Stimulated activated CD4-positive, alpha-beta T cell treated with anti-CD3 and anti-CD28 coated beads, Interleukin-15, amount 100 ng/mL, for 24 hours (primary cell): ENCODE measurements at regions not wholly inside any gene's neighbourhood (a gene's known extent, or its start where the extent isn't known, plus 50 kb on each side); places are given as distances from the start of the nearest gene placed in this dataset.
"Not testable (repeated sequence)": the region's sequence is repeated elsewhere in the genome, so short reads cannot be mapped to it uniquely, and the experiment has no call there.

ENCODE experiments used
- DNase-seq: peaks from one replicate; pipeline ENCODE4 v3.0.0-alpha.2; 2020

DNA sequence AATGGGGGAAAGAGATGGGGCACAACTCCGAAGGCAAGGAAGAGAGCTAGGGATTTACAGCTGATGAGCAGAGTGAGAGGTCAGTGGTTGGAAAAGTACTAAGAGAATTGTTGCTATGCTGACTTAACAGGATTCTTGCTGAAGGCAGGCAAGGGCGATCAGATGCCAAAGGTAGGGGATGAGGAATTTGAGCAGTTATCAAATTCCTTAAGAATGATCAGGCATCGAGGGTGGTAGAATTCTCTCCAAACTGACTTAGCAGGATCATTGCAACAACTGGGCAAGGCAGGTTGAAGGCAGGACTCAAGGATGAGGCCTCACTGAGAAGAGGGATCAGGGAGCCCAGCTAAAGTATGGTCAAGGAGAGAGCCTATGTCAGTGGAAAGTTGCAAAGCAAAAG is 171.0 kb downstream of the HSD17B3 start:
- DNase-seq = no peak

DNA sequence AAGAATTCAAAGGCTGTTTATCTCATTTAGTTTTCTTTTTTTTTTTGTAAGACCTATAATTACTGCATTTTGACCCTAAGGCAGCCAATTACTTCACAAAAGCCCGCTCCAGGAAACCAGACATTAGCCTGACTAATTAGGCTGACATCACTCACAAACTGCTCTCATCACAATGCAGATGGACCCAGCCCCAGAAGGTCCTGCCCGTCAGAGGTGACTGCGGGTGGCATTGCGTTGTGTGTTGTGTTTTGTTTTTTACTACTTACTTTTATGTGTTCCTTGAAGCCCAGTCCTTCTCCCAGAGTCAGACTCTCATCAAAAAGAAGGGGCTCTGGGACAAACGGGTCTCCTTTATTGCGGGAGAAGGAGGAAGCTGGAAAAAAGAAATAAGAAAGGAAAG is 172.2 kb downstream of the HSD17B3 start:
- DNase-seq = no peak

DNA sequence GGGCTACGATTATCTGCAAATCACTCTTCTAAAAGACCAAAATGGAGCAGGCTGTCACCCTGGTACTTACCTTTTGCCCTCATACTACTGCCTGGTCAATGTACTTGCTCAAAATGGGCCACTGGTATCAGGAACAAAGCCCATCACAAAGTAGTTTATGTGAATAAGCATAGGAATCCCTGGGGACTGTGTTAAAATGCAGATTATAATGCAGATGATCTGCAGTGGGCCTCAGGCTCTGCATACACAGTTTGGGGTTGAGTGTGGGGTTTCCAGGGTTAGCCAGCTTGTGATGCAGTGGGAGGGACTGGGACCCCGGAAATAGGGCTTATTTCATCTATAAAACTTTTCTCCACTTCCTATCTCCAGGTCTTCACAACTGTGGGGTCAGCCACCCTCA is 173.1 kb downstream of the HSD17B3 start:
- no peak for DNase-seq

DNA sequence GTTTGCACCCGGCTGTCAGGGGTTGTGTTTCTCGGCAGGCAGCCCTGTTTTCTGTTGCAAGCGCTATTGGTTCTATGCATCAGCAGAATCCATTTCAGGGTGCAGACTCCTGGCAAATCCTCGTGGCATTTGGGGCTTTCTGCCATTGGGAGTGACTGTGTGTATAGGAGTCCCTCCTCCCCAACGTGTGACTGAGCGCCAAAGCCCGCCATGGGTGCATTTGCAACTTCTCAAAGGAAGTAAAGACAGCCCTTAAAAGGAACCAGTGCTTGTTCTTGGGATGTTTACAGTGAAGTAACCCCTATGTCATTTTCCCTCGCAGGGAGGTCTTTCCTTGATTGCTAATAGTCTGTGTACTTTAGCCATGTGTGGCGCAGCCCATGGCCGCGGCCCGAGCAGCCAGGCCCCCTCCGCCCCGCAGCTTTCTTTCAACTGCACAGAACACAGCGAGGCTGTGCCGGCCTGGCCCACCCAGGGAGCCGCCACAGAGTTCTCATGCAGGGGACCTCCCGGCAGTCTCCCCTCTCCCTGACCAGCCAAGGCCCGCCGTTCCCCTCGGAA is 175.6 kb downstream of the HSD17B3 start:
- no peak for DNase-seq

DNA sequence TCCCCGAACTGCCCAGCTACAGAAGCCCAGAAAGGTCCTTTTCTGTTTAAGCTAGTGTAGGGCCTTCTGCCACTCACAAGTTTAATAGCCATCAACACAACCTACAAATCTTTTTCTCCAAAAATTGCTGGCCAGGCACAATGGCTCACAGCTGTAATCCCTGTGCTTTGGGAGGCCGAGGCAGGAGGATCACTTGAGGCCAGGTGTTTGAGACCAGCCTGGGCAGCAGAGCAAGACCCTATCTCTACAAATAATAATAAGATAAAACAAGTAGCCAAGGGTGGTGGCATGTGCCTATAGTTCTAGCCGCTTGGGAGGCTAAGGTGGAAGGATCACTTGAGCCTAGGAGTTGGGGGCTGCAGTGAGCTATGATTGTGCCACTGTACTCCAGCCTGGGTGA is 176.4 kb downstream of the HSD17B3 start:
- no peak for DNase-seq

DNA sequence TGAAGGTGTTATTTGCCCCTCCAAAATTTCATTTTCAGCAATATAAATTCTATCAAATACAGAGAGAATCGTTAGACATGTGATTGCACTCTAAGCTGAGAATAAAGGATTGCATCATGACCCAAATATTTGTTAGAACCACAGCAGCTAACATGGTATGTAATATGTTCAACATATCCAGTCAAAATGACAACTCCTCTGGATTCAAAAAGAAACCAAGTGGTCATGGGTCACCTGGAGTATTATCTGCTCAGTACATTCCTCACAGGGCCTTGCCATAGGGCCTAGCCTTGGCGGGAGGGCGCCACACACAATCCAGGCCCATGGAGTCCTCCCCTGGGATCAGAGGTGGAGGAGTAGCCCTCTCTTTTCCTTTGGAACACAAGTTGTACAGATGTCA is 179.2 kb downstream of the HSD17B3 start:
- DNase-seq = no peak

DNA sequence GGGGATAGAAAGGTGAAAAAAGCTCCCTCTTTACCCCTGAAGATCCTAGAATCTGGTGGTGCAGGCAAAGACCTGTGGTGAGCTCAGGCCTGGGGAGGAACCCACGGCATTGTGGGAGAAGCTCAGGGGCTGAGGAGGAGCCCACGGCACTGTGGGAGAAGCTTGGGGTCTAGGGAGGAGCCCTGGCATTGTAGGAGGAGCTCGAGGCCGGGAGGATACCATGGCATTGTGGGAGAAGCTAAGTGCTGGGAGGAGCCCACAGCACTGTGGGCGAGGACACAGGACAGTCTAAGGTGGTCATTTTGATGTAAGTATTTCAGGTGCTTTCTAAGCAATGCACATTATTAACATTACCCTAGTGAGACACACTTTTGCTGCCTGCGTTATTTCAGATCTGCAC is 179.7 kb downstream of the HSD17B3 start:
- no peak for DNase-seq

DNA sequence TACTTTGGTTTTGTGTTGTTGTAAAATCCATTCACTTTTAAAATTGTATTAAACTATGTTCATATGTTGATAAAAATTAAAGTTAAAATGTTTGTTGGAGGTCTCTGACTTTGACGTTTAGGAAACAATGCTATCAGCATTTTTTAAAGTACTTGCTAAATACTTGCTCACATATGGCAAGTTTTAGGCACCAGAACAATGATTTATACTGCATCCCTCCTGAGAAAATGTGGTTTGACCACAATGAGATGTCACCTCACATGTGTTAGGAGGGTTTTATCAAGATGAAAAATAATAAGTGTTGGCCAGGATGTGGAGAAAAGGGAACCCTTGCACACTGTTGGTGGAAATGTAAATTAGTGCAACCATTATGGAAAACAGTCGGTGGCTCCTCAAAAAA is 180.8 kb downstream of the HSD17B3 start:
- no peak for DNase-seq

DNA sequence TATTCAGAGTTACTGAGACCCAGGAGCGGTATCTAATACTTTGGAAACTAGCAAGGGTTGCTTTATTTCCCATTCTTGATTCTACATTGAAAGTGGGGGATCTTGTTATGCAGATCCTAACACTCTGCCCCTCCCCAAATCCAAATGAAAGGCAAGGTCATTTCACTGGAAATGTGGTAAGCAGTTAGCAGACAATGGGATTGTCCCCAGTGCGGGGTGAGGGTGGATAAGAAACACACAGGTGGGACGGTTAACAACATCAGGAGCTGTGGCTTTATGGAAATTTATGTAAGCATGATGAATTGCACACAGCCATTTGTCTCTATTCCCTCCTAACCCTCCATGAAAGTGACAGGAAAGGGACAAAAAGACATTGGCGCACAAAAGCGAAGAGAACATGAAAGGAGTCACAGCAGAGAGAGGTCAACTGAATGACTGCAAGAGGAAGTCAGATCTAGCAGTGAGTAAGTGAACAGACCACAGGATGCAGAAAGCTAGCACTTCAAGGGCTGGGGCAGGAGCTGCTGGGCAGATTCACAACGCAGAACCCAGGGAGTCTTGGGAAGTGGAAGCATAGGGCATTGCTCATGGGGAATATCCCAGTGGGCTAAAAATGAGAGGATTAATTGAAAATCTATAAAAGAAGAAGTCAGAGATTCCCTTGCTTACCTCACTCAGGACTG is 184.4 kb downstream of the HSD17B3 start:
- DNase-seq = no peak

DNA sequence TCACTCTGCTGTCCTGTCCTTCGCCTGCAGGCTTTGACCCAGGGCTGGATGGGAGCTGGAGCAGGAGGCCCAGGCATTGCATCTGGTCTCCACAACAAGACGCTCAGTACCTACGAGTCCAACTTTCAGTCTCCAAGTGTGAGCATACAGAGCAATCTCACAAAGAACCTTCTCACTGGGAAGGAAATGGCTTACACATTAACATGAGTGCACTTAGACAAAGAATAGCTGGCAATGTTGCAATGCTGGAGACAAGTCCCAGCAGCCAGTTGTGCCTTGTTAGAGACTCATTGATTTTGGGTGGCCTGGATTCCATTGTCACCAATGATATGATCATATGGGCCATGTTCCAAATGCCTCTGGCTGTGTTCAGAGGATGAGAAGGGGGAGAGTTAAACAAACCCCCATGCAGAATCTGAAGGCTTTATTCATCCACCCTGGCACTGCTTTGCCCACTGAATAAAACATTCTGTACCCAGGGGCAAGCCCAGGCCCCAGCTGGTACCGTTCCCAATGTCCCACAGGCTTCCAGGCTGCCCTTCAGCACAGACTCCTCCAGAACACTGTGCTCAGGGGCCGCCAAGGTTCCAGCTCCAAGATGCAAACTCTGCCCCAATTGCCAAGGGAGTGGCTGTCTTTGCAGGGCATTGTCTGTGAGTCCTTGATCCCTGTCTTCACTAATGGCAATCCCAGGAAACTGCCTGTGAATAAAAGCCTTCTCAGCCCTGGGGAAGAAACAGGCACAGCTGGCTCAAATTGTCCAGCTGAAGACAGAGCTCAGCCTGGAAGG is 185.5 kb downstream of the HSD17B3 start:
- DNase-seq = no peak

DNA sequence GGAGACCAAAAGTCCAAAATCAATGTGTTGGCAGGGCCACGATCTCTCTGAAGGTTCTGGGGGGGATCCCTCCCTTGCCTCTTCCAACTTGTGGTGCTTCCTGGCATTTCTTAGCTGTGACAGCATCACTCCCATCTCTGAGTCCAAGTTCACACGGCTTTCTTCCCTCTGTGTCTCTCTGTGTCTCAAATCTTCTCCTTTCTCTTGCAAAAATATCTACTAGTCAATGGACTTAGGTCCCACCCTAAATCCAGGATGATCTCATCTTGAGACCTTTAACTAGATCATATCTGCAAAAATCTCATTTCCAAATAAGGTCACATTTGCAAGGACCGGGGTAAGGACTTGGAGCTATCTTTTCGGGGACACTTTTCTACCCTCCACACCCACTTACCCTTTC is 186.1 kb downstream of the HSD17B3 start:
- DNase-seq = no peak

DNA sequence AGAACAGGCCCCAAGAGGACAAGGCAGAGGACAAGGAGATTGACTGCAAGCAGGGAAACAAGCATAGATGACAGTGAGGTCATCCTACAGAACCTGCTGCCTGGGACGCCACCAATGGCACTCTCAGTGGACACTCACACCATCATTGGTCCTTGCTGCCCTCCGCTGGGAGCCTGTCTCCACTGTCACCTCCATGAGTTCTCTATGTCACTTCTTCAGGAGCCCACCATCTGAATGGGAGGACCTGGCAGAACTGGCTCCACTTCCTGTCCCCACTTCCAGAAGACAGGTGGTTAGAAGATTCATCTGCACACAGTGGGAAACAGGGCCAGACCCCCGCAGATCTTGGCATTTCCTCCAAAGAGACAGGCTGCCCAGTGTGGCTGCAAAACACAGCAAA is 188.9 kb downstream of the HSD17B3 start:
- no peak for DNase-seq

DNA sequence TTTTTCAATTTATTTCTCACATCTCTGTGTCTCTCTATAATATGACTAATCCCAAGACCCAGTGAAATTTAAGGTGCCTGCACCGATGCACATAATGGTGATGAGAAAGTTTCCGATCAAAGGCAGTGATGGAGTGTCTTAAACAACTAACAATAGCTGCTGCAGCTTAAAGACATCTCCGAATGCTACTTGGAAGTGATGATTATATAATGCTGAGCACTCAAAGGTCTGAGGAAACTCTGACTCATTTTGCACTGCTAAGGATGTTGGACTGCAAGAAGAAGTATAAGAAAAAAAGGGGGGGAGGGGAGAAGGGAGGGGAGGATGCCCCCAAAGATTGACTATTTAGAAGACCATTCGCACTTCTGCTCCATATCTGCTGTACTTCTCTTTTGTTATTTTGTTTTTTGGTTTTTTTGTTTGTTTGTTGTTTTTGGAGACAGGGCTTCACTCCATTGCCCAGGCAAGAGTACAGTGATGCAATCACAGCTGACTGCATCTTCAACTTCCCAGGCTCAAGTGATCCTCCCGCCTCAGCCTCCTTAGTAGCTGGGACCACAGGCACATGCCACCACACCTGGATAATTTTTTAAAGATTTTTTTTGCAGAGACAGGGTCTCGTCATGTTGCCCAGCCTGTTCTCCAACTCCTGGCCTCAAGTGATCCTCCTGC is 192.2 kb downstream of the HSD17B3 start:
- no peak for DNase-seq

DNA sequence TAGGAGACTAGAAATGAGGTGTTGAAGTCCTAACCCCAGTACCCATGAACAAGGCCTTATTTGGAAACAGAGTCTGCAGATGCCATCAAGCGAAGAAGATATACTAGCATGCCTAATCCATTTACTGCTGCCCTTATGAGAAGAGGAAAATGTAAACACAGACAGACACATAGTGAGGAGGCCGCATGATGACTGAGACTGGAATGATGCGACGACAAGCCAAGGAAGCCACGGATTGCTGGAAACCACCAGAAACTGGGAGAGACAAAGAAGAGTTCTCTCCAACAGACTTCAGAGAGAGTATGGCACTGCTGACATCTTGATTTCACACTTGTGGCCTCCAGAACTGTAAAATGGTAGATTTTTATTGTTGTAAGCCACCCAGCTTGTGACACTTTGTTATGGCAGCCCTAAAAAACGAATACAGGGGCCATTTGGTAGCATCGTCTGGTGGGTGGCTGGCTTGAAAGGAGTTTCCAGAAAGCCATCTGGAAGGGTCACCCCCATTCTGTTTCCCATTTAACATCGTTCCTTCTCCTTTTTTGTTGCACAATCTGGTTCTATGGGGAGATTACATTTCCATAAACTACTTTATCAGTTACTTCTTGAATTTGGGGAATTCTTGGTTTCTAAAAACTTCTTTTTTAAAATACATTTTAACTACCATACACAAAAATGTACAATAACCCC is 193.1 kb downstream of the HSD17B3 start:
- DNase-seq = no peak

DNA sequence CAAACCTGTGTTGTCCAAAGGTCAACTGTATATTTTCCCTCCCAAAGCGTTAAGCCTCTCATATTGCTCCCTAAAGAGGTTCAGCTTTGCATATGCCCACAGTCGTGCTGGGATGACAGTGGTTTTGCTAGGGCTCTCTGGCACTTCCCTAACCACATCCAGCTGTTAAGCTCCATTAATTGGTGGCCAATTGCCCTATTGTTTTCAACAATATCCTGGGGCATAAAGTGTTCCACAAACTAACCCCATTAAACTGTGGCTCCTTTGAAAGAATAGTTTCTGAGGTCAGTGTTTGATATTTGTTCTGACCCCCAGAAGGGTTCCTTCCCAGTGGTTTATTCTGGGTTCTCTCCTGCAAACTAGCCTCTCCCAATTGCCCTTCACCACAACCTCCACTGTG is 194.5 kb downstream of the HSD17B3 start:
- no peak for DNase-seq

DNA sequence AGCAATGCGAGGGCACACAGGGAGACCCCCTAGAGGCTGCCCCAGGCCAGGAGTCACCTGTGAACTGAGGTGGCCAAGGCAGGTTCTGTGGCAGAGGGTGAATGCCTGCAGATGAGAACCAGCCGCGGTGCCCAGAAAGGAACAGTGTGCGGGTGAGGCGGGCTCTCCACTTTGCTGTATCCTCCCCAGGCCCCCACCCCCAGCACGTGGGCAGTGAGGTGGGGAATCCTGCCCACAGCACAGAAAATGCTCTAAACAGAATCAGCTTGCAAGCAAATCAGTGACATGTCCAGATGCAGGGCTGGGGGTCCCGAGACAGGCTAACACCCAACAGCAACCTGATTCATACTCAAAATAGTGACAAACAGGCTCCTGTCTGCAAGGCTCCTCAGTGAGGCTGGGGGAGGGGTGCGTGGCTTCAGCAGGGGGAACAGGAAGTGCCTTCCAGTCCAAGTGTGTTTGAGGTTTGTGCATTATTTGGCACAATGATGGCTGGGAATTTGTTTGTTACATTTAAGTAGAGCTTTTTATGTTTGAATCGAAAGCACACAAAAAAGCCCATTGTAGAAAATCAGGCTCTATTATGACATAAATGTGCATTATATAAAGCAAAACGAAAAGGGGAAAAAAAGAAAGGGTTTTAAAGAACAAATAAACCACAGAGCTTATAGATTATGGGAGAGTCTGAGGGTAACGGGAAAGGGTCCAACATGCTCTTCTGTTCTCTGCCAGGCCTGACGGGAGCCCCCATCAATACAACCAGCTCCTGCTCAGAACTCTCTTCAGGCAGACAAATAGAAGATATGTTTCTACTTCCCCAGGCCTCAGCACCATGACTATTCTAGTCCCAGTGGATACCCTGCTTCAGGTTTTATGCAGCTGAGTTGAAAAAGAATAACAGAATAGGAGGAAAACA is 201.3 kb downstream of the HSD17B3 start:
- peak; percentile 32 for DNase-seq

DNA sequence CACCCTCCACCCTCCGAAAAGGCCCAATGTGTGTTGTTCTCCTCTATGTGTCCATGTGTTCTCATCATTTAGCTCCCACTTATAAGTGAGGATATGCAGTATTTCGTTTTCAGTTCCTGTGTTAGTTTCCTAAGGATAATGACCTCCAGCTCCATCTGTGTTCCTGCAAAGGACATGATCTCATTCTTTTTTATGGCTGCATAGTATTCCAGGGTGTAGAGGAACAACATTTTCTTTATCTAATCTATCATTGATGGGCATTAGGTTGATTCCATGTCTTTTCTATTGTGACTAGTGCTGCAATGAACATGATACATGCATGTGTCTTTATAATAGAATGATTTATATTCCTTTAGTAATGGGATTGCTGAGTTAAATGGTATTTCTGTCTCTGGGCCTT is 211.3 kb downstream of the HSD17B3 start:
- not testable (repeated sequence) for DNase-seq

DNA sequence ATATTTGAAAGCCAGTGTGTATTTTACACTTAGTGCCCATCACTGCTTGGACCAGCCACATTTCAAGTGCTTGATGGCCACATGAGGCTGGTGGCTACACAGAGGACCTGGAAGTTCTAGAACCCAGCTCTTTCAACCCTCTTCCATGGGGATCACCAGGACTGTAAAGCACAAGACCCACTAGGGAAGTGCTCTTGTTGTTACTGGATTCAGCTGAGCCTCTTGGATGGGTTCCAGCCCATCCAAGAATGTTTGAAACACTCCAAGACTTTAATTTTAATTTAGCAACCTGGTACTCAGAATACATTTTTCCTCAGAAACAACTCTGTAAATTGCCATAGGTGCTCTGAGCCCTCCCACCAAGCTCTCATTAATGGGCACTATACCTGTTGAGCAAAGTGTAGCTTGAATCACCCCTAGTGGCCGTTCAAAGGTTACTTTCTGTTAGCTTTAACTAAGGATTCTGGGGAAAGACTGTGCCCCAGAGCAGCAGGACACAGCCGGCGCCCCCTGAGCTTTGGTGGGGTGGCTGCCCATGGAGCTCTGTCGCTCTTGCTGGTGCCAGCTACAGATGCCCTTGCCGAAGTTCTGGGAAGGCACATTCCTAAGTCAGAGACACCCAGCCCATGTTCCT is 212.4 kb downstream of the HSD17B3 start:
- no peak for DNase-seq

DNA sequence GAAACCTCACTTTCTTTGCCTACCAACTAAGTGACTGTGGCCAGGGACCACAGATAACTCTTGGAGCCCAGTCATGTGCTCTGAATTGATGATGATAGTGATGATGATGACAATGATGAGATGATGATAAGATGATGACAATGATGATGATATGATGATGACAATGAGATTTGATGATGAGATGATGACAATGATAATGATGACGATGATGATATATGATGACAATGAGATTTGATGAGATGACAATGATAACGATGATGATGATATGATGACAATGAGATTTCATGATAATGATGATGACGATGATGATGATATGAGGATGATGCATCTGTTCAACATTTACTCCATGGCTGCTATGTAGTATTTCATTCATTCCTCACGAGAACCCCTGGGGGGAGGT is 213.0 kb downstream of the ERCC6L2 start:
- no peak for DNase-seq

DNA sequence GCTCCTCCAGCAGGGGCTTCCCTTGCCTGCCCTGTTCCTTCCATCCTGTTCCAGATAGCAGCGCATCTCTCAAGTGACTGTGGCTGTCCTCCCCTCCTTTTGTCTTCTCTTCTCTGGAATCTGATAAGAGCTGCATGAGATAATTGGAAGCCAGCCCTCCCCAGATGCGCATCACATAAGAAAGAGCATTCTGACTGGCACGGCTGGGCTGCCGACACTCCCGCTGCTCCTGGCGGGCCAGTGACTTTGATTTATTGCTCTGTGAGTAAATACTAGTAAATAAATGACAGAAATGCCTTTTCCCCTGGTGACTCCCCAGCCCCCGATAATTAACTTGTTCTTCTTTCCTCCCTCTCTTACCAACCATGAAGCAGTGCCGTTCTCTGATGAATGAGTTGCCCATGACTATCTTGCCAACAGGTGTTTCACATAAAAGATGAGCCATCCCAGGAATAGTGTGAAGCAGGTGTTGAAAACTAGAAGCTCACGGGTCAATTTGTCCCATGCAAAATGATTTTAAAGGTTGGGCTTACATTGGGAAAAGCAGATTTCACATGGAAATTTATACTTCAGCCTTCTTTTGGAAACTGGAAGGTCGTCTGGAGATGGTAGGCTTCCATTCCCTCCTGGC is 212.3 kb downstream of the ERCC6L2 start:
- no peak for DNase-seq

DNA sequence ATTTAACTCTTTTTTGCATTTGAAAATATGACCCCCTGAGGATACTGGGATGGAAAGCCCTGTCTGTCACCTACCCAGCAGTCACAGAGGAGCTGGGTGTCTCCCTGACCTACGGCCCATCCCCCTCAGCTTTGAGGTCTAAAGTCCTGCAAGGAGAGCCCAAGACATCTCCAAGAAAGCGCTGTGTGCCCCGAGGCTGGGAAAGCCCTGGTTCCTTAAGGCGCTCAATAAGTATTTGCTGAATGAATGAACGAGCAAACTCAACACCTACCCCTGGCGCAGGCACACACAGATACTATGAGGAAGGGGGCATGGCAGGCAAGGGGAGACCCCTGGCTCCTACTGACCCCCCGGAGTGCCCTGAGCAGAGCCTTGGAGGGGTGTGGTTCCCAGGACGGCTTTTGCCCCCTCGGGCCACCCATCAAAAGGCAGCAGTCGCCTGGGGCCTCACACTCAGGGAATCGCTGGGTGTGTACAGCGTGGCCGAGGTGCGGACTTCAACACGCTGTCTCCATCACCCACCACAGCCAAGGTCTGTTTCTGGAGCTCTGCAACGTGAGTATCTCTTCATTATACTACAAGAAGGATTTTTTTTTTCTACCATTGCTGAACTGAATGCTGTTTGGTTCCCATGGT is 211.6 kb downstream of the ERCC6L2 start:
- no peak for DNase-seq
